GM23338 (cell line): ENCODE measurements at regions not wholly inside any gene's neighbourhood (a gene's known extent, or its start where the extent isn't known, plus 50 kb on each side); places are given as distances from the start of the nearest gene placed in this dataset.

Experiments
- ATAC-seq: fragments of 200-7000 bp; cut with Tn5 transposase; 3 replicates; pipeline ENCODE4 v1.9.1; 2020
- DNase-seq: peaks from one replicate; pipeline ENCODE4 v3.0.0-alpha.2; 2015; ENCODE audit warnings: low spot score
- H2AFZ ChIP-seq: fragments of 200-600 bp; sonication (generic); 2 replicates; pipeline ENCODE4 v1.8.0; 2016; ENCODE audit warnings: antibody characterized with exemption, mild to moderate bottlenecking, moderate library complexity
- H3F3A ChIP-seq: fragments of 200-600 bp; sonication (generic); replicated peaks from 2 replicates; pipeline ENCODE4 v1.8.0; 2017; ENCODE audit warnings: antibody characterized with exemption, mixed run types, low read depth
- H3K27ac ChIP-seq: fragments of 200-600 bp; sonication (generic); 2 replicates; pipeline ENCODE4 v1.6.1; 2016; ENCODE audit warnings: low read depth
- H3K27me3 ChIP-seq: fragments of 200-600 bp; sonication (generic); 2 replicates; pipeline ENCODE4 v1.8.0; 2016; ENCODE audit warnings: mild to moderate bottlenecking, mixed run types, moderate library complexity; ENCODE audit not compliant: insufficient read depth
- H3K36me3 ChIP-seq: fragments of 200-600 bp; sonication (generic); 2 replicates; pipeline ENCODE4 v1.8.0; 2016; ENCODE audit warnings: mild to moderate bottlenecking; ENCODE audit not compliant: insufficient read depth
- H3K4me1 ChIP-seq: fragments of 200-600 bp; sonication (generic); 2 replicates; pipeline ENCODE4 v1.8.0; 2016; ENCODE audit warnings: mild to moderate bottlenecking, moderate library complexity; ENCODE audit not compliant: insufficient read depth
- H3K4me2 ChIP-seq: fragments of 200-600 bp; sonication (generic); 2 replicates; pipeline ENCODE4 v1.7.1; 2017; ENCODE audit warnings: mixed run types
- H3K4me3 ChIP-seq: fragments of 200-600 bp; sonication (generic); 2 replicates; pipeline ENCODE4 v1.6.1; 2016; ENCODE audit warnings: mixed run types
- H3K79me2 ChIP-seq: fragments of 200-600 bp; sonication (generic); replicated peaks from 2 replicates; pipeline ENCODE4 v1.8.0; 2017; ENCODE audit warnings: mild to moderate bottlenecking; ENCODE audit not compliant: insufficient read depth
- H3K9me2 ChIP-seq: fragments of 200-600 bp; sonication (generic); 2 replicates; pipeline ENCODE4 v1.8.0; 2017; ENCODE audit not compliant: insufficient read depth
- H4K20me1 ChIP-seq: fragments of 200-600 bp; sonication (generic); replicated peaks from 2 replicates; pipeline ENCODE4 v1.8.0; 2017; ENCODE audit warnings: mild to moderate bottlenecking; ENCODE audit not compliant: insufficient read depth
- H3K27ac Mint-ChIP-seq: 2 replicates; pipeline ENCODE4 v1.8.0; 2020; ENCODE audit warnings: inconsistent platforms, mild to moderate bottlenecking, moderate library complexity, mixed read lengths
- H3K27me3 Mint-ChIP-seq: 3 replicates; pipeline ENCODE4 v1.8.0; 2022; ENCODE audit warnings: low read depth, mild to moderate bottlenecking, moderate library complexity, mixed read lengths, inconsistent platforms; ENCODE audit not compliant: insufficient read depth, poor library complexity
- H3K36me3 Mint-ChIP-seq: 3 replicates; pipeline ENCODE4 v1.8.0; 2021; ENCODE audit warnings: low read depth, mild to moderate bottlenecking, inconsistent platforms, moderate library complexity, mixed read lengths
- H3K4me1 Mint-ChIP-seq: 3 replicates; pipeline ENCODE4 v1.8.0; 2020; ENCODE audit warnings: mild to moderate bottlenecking, inconsistent platforms, mixed read lengths
- H3K4me3 Mint-ChIP-seq: 3 replicates; pipeline ENCODE4 v1.8.0; 2021; ENCODE audit warnings: moderate library complexity, mild to moderate bottlenecking, inconsistent platforms, mixed read lengths
- H3K9me3 Mint-ChIP-seq: 3 replicates; pipeline ENCODE4 v1.8.0; 2020; ENCODE audit warnings: moderate library complexity, mild to moderate bottlenecking, inconsistent platforms, mixed read lengths
- CREB1 ChIP-seq: fragments of 250-450 bp; sonication (Bioruptor Pico); IDR thresholded peaks from 2 replicates; pipeline ENCODE4 v1.5.0; 2020; ENCODE audit warnings: low read depth, mild to moderate bottlenecking, moderate library complexity
- EZH2phosphoT487 ChIP-seq: fragments of 200-600 bp; sonication (generic); IDR thresholded peaks from one replicate; pipeline ENCODE4 v1.8.1; 2018; ENCODE audit warnings: antibody characterized with exemption; ENCODE audit not compliant: unreplicated experiment
- NANOG ChIP-seq: IDR thresholded peaks from 2 replicates; pipeline ENCODE4 v1.6.1; 2016; ENCODE audit warnings: antibody characterized with exemption, borderline replicate concordance
- STAT1 ChIP-seq: IDR thresholded peaks from one replicate; pipeline ENCODE4 v1.6.1; 2016; ENCODE audit warnings: antibody characterized with exemption; ENCODE audit not compliant: unreplicated experiment
- ZNF114 ChIP-seq: fragments of 250-450 bp; sonication (Bioruptor Pico); IDR thresholded peaks from 2 replicates; pipeline ENCODE4 v1.5.0; 2020; ENCODE audit warnings: mild to moderate bottlenecking, moderate library complexity
- TF ChIP-seq, protein P1 (sequence below): IDR thresholded peaks from 2 replicates; pipeline ENCODE4 v1.6.1; 2016; ENCODE audit warnings: antibody characterized with exemption
- TF ChIP-seq, protein P2 (sequence below): fragments of 250-450 bp; sonication (Bioruptor Pico); IDR thresholded peaks from 2 replicates; pipeline ENCODE4 v1.5.0; 2020; ENCODE audit warnings: mild to moderate bottlenecking, moderate library complexity

DNA sequence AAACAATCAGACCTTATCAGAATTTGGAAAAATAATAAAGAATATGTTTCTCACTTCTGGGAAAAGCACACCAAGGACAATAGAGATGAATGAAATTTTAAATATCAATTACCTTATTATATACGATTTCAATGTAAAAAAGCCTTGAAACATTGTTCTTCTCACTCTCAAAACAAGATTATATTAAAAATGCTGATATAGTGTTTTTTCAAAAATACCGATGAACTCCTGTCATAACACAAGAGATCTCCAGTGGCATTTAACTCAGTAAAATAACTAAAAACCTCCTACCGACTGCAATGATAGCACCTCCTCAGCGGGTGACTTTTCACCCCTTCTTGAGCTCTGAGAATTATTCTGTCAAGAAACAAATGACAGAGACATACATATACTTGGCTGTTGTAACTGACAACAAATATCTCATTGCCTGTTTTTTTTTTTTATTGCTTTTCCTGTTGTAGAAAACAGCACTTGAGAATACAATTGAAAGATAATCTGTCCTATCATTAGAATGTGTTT, 1237.3 kb downstream of the C4orf33 start (continued):
- TF ChIP-seq, protein P1, sequence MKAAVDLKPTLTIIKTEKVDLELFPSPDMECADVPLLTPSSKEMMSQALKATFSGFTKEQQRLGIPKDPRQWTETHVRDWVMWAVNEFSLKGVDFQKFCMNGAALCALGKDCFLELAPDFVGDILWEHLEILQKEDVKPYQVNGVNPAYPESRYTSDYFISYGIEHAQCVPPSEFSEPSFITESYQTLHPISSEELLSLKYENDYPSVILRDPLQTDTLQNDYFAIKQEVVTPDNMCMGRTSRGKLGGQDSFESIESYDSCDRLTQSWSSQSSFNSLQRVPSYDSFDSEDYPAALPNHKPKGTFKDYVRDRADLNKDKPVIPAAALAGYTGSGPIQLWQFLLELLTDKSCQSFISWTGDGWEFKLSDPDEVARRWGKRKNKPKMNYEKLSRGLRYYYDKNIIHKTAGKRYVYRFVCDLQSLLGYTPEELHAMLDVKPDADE: no peak

DNA sequence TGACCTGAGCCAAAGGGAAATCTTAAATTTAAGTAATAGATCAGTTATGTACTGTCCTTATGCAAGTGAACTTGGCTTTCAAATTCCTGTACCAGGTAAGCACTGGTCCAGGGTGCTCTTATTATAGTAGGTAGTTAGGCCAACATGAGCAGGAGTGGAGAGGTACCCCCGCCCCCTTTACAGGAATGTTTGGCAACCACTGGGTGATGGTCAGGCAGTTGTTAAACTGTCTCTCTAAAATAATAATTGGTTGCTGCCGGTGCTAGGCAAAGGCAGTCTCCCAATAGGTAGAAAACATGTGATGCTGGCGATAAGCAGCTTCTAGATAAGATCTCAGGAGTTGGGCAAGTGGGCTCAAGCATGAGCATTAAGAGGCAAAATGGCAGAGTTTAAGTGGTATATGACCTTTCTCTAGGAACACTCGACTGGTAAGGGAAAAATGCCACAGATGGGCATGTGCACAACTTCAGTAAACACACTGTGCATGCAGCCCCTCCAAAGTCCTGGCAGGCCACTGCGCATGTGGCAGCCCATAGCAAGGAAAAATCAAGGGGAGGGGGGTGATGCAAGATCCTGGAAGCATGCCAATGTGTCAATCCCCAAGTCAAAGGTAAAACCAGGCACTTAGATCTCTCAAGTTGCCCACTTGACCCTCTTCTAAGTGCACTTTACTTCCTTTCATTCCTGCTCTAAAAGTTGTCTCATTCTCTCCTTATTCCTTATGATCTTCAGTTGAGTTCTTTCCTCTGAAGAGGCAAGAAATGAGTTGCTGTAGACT, 1239.7 kb downstream of the C4orf33 start:
- Histone ChIP-seq H3K27ac (no peak overlapping the region), H3K9me2 (0 out of 2 replicates have a peak, but pooled peaks cover 4% of the 10 kb centered on the region), H3F3A (no peaks in the 10 kb centered on the region), H2AFZ (no peak overlapping the region), H3K4me2 (no peak overlapping the region), H3K4me3 (no peak overlapping the region), H3K36me3 (no peaks in the 10 kb centered on the region), H4K20me1 (no peaks in the 10 kb centered on the region), H3K27me3 (no peaks in the 10 kb centered on the region), H3K79me2 (no peaks in the 10 kb centered on the region), H3K4me1 (peaks cover 17% of the 10 kb centered on the region)
- Mint-ChIP-seq H3K4me3 (no peak overlapping the region), H3K27me3 (no peaks in the 10 kb centered on the region), H3K4me1 (peaks cover 13% of the 10 kb centered on the region; the same call in 2 of the 3 replicates), H3K9me3 (no peaks in the 10 kb centered on the region), H3K36me3 (peaks cover 9% of the 10 kb centered on the region), H3K27ac (no peak overlapping the region)
- no peak for TF ChIP-seq NANOG
- TF ChIP-seq STAT1: no peak
- TF ChIP-seq, protein P2, sequence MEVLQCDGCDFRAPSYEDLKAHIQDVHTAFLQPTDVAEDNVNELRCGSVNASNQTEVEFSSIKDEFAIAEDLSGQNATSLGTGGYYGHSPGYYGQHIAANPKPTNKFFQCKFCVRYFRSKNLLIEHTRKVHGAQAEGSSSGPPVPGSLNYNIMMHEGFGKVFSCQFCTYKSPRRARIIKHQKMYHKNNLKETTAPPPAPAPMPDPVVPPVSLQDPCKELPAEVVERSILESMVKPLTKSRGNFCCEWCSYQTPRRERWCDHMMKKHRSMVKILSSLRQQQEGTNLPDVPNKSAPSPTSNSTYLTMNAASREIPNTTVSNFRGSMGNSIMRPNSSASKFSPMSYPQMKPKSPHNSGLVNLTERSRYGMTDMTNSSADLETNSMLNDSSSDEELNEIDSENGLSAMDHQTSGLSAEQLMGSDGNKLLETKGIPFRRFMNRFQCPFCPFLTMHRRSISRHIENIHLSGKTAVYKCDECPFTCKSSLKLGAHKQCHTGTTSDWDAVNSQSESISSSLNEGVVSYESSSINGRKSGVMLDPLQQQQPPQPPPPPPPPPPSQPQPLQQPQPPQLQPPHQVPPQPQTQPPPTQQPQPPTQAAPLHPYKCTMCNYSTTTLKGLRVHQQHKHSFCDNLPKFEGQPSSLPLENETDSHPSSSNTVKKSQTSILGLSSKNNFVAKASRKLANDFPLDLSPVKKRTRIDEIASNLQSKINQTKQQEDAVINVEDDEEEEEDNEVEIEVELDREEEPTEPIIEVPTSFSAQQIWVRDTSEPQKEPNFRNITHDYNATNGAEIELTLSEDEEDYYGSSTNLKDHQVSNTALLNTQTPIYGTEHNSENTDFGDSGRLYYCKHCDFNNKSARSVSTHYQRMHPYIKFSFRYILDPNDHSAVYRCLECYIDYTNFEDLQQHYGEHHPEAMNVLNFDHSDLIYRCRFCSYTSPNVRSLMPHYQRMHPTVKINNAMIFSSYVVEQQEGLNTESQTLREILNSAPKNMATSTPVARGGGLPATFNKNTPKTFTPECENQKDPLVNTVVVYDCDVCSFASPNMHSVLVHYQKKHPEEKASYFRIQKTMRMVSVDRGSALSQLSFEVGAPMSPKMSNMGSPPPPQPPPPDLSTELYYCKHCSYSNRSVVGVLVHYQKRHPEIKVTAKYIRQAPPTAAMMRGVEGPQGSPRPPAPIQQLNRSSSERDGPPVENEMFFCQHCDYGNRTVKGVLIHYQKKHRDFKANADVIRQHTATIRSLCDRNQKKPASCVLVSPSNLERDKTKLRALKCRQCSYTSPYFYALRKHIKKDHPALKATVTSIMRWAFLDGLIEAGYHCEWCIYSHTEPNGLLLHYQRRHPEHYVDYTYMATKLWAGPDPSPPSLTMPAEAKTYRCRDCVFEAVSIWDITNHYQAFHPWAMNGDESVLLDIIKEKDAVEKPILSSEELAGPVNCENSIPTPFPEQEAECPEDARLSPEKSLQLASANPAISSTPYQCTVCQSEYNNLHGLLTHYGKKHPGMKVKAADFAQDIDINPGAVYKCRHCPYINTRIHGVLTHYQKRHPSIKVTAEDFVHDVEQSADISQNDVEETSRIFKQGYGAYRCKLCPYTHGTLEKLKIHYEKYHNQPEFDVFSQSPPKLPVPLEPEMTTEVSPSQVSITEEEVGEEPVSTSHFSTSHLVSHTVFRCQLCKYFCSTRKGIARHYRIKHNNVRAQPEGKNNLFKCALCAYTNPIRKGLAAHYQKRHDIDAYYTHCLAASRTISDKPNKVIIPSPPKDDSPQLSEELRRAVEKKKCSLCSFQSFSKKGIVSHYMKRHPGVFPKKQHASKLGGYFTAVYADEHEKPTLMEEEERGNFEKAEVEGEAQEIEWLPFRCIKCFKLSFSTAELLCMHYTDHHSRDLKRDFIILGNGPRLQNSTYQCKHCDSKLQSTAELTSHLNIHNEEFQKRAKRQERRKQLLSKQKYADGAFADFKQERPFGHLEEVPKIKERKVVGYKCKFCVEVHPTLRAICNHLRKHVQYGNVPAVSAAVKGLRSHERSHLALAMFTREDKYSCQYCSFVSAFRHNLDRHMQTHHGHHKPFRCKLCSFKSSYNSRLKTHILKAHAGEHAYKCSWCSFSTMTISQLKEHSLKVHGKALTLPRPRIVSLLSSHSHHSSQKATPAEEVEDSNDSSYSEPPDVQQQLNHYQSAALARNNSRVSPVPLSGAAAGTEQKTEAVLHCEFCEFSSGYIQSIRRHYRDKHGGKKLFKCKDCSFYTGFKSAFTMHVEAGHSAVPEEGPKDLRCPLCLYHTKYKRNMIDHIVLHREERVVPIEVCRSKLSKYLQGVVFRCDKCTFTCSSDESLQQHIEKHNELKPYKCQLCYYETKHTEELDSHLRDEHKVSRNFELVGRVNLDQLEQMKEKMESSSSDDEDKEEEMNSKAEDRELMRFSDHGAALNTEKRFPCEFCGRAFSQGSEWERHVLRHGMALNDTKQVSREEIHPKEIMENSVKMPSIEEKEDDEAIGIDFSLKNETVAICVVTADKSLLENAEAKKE: no peak
- no peak for TF ChIP-seq CREB1
- TF ChIP-seq ZNF114 (CRISPR knock-in tag): no peak
- no peak for TF ChIP-seq EZH2phosphoT487
- DNase-seq (no peak), ATAC-seq (no peak)
